HepG2 (cell line): ENCODE measurements at regions not wholly inside any gene's neighbourhood (a gene's known extent, or its start where the extent isn't known, plus 50 kb on each side); places are given as distances from the start of the nearest gene placed in this dataset.

Source experiments
- ATAC-seq: fragments of 200-7000 bp; cut with Tn5 transposase; 3 replicates; pipeline ENCODE4 v1.9.1; 2020; ENCODE audit warnings: mild to moderate bottlenecking, moderate library complexity
- BruUV-seq: library from RNA; stranded (reverse); fragments of 400-500 nt; replicated peaks from 2 replicates; lab custom pipeline; 2021; lab: Mats Ljungman, UMichigan
- CTCF ChIA-PET: fragments of 300-600 bp; formaldehyde crosslinking; extraction: SDS; loops from one replicate; lab custom pipeline; 2021; ENCODE audit warnings: low total read pairs, inconsistent platforms, low intra/inter-chr PET ratio; lab: Yijun Ruan, JAX
- POLR2A ChIA-PET: fragments of 350-600 bp; sonication (Branson Sonifier 250); formaldehyde crosslinking; loops from one replicate; lab custom pipeline; 2020; ENCODE audit warnings: antibody characterized with exemption, inconsistent platforms; lab: Yijun Ruan, JAX
- DNase-seq: peaks from one replicate; pipeline ENCODE4 v3.0.0-alpha.2; 2015; ENCODE audit warnings: low spot score
- FAIRE-seq: peaks from 3 replicates; lab custom pipeline; 2011; peaks lifted over from hg19 to GRCh38; lab: Jason Lieb, UNC
- H2AFZ ChIP-seq: one replicate; pipeline ENCODE4 v1.6.1; 2011; ENCODE audit warnings: low read length, inconsistent platforms
- H3K27ac ChIP-seq: fragments of 300-600 bp; 3 replicates; pipeline ENCODE4 v1.8.0; 2011; ENCODE audit warnings: mixed run types, mild to moderate bottlenecking, mixed read lengths, low read length, inconsistent platforms; ENCODE audit not compliant: insufficient read depth; ENCODE audit errors: extremely low read length
- H3K27me3 ChIP-seq, 2 experiments: fragments of 200-600 bp in 1 of 2; 2 replicates in 1 of 2; 3 replicates in 1 of 2; pipeline versions ENCODE4 v1.6.0 to v1.8.0; 2011; ENCODE audit warnings: low read length in 2 of 2, mild to moderate bottlenecking in 2 of 2, moderate library complexity in 2 of 2, inconsistent platforms in 1 of 2; ENCODE audit not compliant: insufficient read depth in 2 of 2, control insufficient read depth in 1 of 2
- H3K36me3 ChIP-seq, 2 experiments: fragments of 200-600 bp in 1 of 2; replicated peaks in 1 of 2; 2 replicates in 1 of 2; 3 replicates in 1 of 2; pipeline versions ENCODE4 v1.5.1 to v1.8.0; 2011; ENCODE audit warnings: low read length in 2 of 2, inconsistent platforms in 1 of 2; ENCODE audit not compliant: insufficient read depth in 2 of 2, control insufficient read depth in 1 of 2
- H3K4me1 ChIP-seq: 2 replicates; pipeline ENCODE4 v1.5.1; 2012; ENCODE audit warnings: low read length, inconsistent platforms; ENCODE audit not compliant: insufficient read depth
- H3K4me2 ChIP-seq: 2 replicates; pipeline ENCODE4 v1.6.0; 2011; ENCODE audit warnings: low read depth, low read length, inconsistent platforms
- H3K4me3 ChIP-seq, 3 experiments: fragments of 200-600 bp in 1 of 3; sonication (generic), shearing (Covaris generic) in 1 of 3; replicated peaks in 1 of 3; 2 replicates each; pipeline ENCODE4 v1.5.1; 2011 to 2016; ENCODE audit warnings: low read length in 3 of 3, inconsistent platforms in 2 of 3, low read depth in 2 of 3, mild to moderate bottlenecking in 2 of 3, control low read depth in 1 of 3, mixed read lengths in 1 of 3; ENCODE audit not compliant: insufficient read depth in 1 of 3
- H3K79me2 ChIP-seq: one replicate; pipeline ENCODE4 v1.6.1; 2011; ENCODE audit warnings: low read length, inconsistent platforms; ENCODE audit not compliant: insufficient read depth
- H3K9ac ChIP-seq: 2 replicates; pipeline ENCODE4 v1.6.0; 2011; ENCODE audit warnings: mild to moderate bottlenecking, low read depth, low read length, inconsistent platforms; ENCODE audit not compliant: insufficient read depth
- H3K9me3 ChIP-seq: 2 replicates; pipeline ENCODE4 v1.5.1; 2012; ENCODE audit warnings: mild to moderate bottlenecking, low read length
- H4K20me1 ChIP-seq: 2 replicates; pipeline ENCODE4 v1.6.0; 2011; ENCODE audit warnings: inconsistent platforms, mild to moderate bottlenecking, low read length, moderate library complexity; ENCODE audit not compliant: insufficient read depth
- ATAD3A ChIP-seq: sonication (generic); formaldehyde crosslinking; IDR thresholded peaks from 2 replicates; pipeline ENCODE4 v1.4.0; 2020; ENCODE audit warnings: missing genetic modification reagents
- CCAR2 ChIP-seq: fragments of 200-400 bp; formaldehyde crosslinking; optimal IDR thresholded peaks from 2 replicates; pipeline ENCODE3; 2018; ENCODE audit warnings: low read depth, mild to moderate bottlenecking, low read length, moderate library complexity
- FLYWCH1 ChIP-seq: sonication (generic); formaldehyde crosslinking; IDR thresholded peaks from 2 replicates; pipeline ENCODE4 v1.8.1; 2023; ENCODE audit warnings: mild to moderate bottlenecking, missing genetic modification reagents
- GPN1 ChIP-seq: sonication (generic); formaldehyde crosslinking; IDR thresholded peaks from 2 replicates; pipeline ENCODE4 v1.5.1; 2020; ENCODE audit warnings: missing genetic modification reagents, borderline replicate concordance
- IKZF4 ChIP-seq: sonication (generic); formaldehyde crosslinking; IDR thresholded peaks from 2 replicates; pipeline ENCODE4 v1.5.1; 2020; ENCODE audit warnings: borderline replicate concordance, mild to moderate bottlenecking, low read depth, missing genetic modification reagents; ENCODE audit errors: not compliant biosample characterization
- MTF2 ChIP-seq: sonication (generic); formaldehyde crosslinking; IDR thresholded peaks from 2 replicates; pipeline ENCODE4 v1.5.0; 2020; ENCODE audit warnings: missing genetic modification reagents, borderline replicate concordance
- NAIF1 ChIP-seq: sonication (generic); formaldehyde crosslinking; IDR thresholded peaks from 2 replicates; pipeline ENCODE4 v1.5.0; 2020; ENCODE audit warnings: mild to moderate bottlenecking, missing genetic modification reagents, borderline replicate concordance
- SIN3A ChIP-seq: IDR thresholded peaks from 2 replicates; pipeline ENCODE4 v1.6.1; 2011; ENCODE audit warnings: low read depth, mild to moderate bottlenecking, control low read depth, low read length, borderline replicate concordance
- SMARCC2 ChIP-seq: fragments of 450-650 bp; IDR thresholded peaks from 2 replicates; pipeline ENCODE4 v1.6.1; 2017; ENCODE audit warnings: antibody characterized with exemption, mild to moderate bottlenecking
- SP4 ChIP-seq: sonication (generic); formaldehyde crosslinking; IDR thresholded peaks from 2 replicates; pipeline ENCODE4 v1.8.1; 2023; ENCODE audit warnings: mild to moderate bottlenecking, missing genetic modification reagents
- TEAD3 ChIP-seq: optimal IDR thresholded peaks from 2 replicates; pipeline ENCODE3; 2016; ENCODE audit warnings: borderline replicate concordance
- ZNF20 ChIP-seq: sonication (generic); formaldehyde crosslinking; IDR thresholded peaks from 2 replicates; pipeline ENCODE4 v1.4.0; 2020; ENCODE audit warnings: mild to moderate bottlenecking, moderate library complexity, missing genetic modification reagents
- ZNF432 ChIP-seq: sonication (generic); formaldehyde crosslinking; IDR thresholded peaks from 2 replicates; pipeline ENCODE4 v1.5.0; 2020; ENCODE audit warnings: missing genetic modification reagents, mild to moderate bottlenecking, borderline replicate concordance
- ZNF782 ChIP-seq: sonication (generic); formaldehyde crosslinking; IDR thresholded peaks from 2 replicates; pipeline ENCODE4 v1.4.0; 2020; ENCODE audit warnings: missing genetic modification reagents, mild to moderate bottlenecking, borderline replicate concordance
- ZNF841 ChIP-seq: sonication (generic); formaldehyde crosslinking; IDR thresholded peaks from 2 replicates; pipeline ENCODE4 v1.8.1; 2023; ENCODE audit warnings: missing genetic modification reagents, borderline replicate concordance
- WGBS: methylation state at CpG from one replicate; pipeline ENCODE4 v1.1.6; 2017; ENCODE audit warnings: low lambda C conversion rate; 5-methylcytosine and 5-hydroxymethylcytosine counted together
- in situ Hi-C: cut with HindIII; loops from 2 replicates; pipeline ENCODE4 v1.10.0; 2017; ENCODE audit warnings: low pct_unique_long_range_greater_than_20kb; ENCODE audit not compliant: extremely low pct_ligation_motif_present
- intact Hi-C: fragments of 100-400 bp; cut with micrococcal nuclease; formaldehyde crosslinking; loops from one replicate; pipeline ENCODE4 v1.10.0; 2022; ENCODE audit not compliant: unreplicated experiment
- TF ChIP-seq, protein P1 (sequence below): IDR thresholded peaks from 2 replicates; pipeline ENCODE4 v1.6.1; 2016; ENCODE audit warnings: low read depth, missing genetic modification reagents, missing compliant biosample characterization
- TF ChIP-seq, protein P2 (sequence below): sonication (generic); formaldehyde crosslinking; IDR thresholded peaks from 2 replicates; pipeline ENCODE4 v1.4.0; 2020; ENCODE audit warnings: missing genetic modification reagents

DNA sequence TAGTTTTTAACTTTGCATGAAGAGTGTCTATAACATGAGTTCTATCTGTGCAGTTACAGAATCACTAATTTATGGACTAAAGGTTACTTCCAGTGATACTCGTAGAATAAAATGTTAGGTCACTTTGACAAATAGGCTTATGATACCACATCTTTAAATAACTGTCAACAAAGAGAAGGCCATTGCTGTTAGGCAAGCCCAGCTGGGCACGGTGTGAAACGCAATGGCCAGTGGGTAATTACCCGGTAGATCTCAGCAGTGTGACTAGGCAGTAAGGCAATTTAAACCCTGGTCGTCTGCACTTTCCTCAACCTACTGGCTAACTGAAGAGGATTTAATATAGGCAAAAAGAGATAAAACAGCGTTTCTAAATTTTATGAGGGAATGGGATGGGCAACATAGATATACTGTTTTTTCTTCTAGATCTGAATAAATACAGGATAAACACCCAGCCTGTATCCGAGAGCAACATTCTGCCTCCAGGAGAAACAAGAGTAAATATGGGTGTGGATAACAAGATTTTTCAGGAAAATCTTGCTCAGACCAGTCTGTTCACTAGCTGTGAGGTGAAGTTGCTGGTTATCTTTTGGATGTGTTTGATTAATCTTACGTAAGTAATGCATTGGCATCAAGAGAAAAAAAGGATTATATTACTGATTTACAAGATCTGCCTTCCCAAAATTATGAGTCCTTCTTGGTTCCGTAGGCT lies 631.3 kb downstream of the EFNB2 start:
- no peaks in the 10 kb centered on the region for H3K4me1 ChIP-seq
- no peaks in the 10 kb centered on the region for H3K9me3 ChIP-seq
- POLR2A ChIA-PET: no interaction called here
- 16% methylated on average over 9 of the region's 9 CpGs for WGBS
- in situ Hi-C loops: no loop called here
- no peak overlapping the region for H3K4me2 ChIP-seq
- CTCF ChIA-PET: no interaction called here
- intact Hi-C loops: no loop called here
- no peaks in the 10 kb centered on the region for H4K20me1 ChIP-seq
- FAIRE-seq (no peak), DNase-seq (no peak), ATAC-seq (no peak)
- H3K27me3 ChIP-seq: no peaks in the 10 kb centered on the region
- no peak overlapping the region for H3K9ac ChIP-seq
- no peaks in the 10 kb centered on the region for H3K36me3 ChIP-seq
- no peaks in the 10 kb centered on the region for H3K79me2 ChIP-seq
- no peak overlapping the region for H2AFZ ChIP-seq
- no TSS peak for BruUV-seq
- H3K27ac ChIP-seq: no peak overlapping the region
- no peak overlapping the region for H3K4me3 ChIP-seq
- TF ChIP-seq ZNF782: no peak
- TF ChIP-seq, protein P1, sequence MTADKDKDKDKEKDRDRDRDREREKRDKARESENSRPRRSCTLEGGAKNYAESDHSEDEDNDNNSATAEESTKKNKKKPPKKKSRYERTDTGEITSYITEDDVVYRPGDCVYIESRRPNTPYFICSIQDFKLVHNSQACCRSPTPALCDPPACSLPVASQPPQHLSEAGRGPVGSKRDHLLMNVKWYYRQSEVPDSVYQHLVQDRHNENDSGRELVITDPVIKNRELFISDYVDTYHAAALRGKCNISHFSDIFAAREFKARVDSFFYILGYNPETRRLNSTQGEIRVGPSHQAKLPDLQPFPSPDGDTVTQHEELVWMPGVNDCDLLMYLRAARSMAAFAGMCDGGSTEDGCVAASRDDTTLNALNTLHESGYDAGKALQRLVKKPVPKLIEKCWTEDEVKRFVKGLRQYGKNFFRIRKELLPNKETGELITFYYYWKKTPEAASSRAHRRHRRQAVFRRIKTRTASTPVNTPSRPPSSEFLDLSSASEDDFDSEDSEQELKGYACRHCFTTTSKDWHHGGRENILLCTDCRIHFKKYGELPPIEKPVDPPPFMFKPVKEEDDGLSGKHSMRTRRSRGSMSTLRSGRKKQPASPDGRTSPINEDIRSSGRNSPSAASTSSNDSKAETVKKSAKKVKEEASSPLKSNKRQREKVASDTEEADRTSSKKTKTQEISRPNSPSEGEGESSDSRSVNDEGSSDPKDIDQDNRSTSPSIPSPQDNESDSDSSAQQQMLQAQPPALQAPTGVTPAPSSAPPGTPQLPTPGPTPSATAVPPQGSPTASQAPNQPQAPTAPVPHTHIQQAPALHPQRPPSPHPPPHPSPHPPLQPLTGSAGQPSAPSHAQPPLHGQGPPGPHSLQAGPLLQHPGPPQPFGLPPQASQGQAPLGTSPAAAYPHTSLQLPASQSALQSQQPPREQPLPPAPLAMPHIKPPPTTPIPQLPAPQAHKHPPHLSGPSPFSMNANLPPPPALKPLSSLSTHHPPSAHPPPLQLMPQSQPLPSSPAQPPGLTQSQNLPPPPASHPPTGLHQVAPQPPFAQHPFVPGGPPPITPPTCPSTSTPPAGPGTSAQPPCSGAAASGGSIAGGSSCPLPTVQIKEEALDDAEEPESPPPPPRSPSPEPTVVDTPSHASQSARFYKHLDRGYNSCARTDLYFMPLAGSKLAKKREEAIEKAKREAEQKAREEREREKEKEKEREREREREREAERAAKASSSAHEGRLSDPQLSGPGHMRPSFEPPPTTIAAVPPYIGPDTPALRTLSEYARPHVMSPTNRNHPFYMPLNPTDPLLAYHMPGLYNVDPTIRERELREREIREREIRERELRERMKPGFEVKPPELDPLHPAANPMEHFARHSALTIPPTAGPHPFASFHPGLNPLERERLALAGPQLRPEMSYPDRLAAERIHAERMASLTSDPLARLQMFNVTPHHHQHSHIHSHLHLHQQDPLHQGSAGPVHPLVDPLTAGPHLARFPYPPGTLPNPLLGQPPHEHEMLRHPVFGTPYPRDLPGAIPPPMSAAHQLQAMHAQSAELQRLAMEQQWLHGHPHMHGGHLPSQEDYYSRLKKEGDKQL (CRISPR knock-in tag): no peak
- TF ChIP-seq CCAR2: no peak
- TF ChIP-seq ZNF432 (CRISPR knock-in tag): no peak
- no peak for TF ChIP-seq ZNF841 (CRISPR knock-in tag)
- no peak for TF ChIP-seq SMARCC2
- TF ChIP-seq SIN3A: no peak
- no peak for TF ChIP-seq MTF2 (CRISPR knock-in tag)
- TF ChIP-seq TEAD3 (CRISPR knock-in tag): no peak
- no peak for TF ChIP-seq FLYWCH1 (CRISPR knock-in tag)
- no peak for TF ChIP-seq ATAD3A (CRISPR knock-in tag)
- no peak for TF ChIP-seq NAIF1
- TF ChIP-seq, protein P2, sequence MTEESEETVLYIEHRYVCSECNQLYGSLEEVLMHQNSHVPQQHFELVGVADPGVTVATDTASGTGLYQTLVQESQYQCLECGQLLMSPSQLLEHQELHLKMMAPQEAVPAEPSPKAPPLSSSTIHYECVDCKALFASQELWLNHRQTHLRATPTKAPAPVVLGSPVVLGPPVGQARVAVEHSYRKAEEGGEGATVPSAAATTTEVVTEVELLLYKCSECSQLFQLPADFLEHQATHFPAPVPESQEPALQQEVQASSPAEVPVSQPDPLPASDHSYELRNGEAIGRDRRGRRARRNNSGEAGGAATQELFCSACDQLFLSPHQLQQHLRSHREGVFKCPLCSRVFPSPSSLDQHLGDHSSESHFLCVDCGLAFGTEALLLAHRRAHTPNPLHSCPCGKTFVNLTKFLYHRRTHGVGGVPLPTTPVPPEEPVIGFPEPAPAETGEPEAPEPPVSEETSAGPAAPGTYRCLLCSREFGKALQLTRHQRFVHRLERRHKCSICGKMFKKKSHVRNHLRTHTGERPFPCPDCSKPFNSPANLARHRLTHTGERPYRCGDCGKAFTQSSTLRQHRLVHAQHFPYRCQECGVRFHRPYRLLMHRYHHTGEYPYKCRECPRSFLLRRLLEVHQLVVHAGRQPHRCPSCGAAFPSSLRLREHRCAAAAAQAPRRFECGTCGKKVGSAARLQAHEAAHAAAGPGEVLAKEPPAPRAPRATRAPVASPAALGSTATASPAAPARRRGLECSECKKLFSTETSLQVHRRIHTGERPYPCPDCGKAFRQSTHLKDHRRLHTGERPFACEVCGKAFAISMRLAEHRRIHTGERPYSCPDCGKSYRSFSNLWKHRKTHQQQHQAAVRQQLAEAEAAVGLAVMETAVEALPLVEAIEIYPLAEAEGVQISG: no peak
- TF ChIP-seq ZNF20 (CRISPR knock-in tag): no peak
- no peak for TF ChIP-seq IKZF4
- no peak for TF ChIP-seq GPN1 (CRISPR knock-in tag)
- TF ChIP-seq SP4 (CRISPR knock-in tag): no peak
